GM19035 (cell line): ENCODE measurements at regions not wholly inside any gene's neighbourhood (a gene's known extent, or its start where the extent isn't known, plus 50 kb on each side); places are given as distances from the start of the nearest gene placed in this dataset.
"Not testable (repeated sequence)": the region's sequence is repeated elsewhere in the genome, so short reads cannot be mapped to it uniquely, and the experiment has no call there.

Source experiments
- ATAC-seq: cut with Tn5 transposase; IDR thresholded peaks from one replicate; pipeline ENCODE4 v1.9.1; 2021; ENCODE audit not compliant: unreplicated experiment

DNA sequence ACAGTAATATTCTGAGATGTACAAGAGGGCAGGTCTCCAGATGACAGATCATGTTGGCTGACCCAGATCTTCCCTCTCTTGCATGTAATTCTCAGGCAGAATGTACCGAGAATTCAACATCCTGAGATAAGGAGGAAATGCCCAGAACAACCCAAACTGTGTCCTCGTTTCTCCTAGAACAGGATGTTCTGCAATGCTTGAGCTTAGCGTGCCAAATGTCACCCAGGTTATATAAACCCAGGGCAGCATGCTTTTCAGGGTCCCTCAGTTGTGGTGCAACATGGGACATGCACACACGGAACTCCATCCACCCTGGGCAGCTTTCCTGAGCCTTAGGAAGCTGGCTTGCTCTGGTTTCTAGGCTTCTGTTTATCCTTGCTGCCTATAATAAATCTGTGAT, 102.1 kb upstream of the CMC1 start:
- ATAC-seq, result no peak

DNA sequence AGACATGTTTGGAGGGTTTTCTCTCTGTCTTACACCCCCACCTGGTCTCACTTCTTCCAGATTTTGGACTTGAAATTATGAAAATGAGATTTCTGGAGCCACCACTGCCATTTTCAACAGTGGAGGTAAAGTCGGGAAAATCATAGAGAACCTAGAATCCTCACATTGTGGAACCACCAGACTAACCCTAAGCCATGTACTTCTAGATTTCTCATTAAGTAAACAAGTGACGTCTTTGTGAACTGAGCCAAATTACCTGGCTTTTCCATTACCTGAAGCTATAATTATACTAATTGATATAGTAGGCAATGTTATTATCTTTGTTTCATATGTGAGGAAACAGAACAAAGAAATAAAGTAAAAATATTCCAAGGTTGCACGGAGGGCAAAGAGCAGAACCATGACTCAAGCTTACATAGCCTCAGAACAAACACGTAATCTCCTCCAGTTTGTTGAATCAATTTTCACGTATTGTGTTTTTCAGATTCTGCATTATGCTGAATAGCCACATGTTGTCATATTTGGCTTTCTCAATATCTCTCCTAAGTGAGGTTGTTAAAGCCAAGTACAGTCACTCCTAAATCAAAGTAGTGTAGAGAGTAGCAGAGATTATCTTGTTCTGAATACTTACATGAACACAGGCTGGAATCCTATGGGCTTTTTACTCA, 101.3 kb upstream of the CMC1 start:
- ATAC-seq, result no peak

- no peak for ATAC-seq
Observed at GRCh38 chr3:28140664-28141063, 100.8 kb upstream of the CMC1 start.

GRCh38 chr3:28149960-28150359, 91.5 kb upstream of the CMC1 start:
- no peak for ATAC-seq

- ATAC-seq, result no peak
Observed at GRCh38 chr3:28150465-28151206, 90.8 kb upstream of the CMC1 start.

DNA sequence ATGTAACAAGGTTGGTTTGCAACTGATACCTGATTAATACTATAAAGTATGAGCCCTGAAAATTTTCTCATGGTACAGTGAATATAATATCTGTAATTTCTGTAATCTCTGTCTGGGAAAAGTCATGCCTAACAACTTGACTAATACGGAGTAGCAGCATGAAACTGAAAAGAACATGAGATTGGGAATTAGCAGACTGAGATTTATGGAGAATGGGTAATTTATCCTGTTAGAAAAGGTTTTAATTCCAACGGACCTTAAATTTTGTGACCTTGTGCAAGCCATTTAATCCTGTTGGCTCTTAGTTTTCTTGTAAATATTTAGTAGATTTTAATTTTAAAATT, 90.2 kb upstream of the CMC1 start:
- no peak for ATAC-seq

DNA sequence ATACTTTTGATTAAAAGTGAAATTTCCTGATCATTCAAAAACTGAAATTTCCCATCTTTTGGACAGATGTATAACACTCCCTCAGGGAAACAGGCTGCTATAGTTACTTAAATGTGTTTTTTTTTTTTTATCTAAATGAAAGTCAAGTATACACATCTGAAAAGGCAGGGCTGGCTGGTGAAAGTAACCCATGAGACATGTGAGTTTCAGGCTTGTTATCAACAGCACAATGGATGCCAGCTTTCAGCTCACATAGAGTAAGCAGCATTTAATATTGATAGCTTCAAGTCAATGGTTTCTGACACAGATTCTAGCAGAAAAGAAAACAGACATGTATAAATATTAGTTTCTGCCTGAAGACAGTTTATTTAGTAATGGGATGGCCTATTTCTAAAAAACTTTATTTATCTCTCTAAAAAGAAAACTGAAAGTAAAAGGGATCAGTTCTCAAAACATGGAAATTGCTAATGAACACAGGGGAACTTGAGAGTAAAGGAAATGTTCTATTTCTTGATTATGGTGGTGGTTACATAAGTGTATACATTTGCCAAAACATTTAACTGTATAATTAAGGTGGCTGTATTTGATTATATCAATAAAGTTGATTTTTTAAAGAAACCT, 89.7 kb upstream of the CMC1 start:
- ATAC-seq, result peak; percentile 85

DNA sequence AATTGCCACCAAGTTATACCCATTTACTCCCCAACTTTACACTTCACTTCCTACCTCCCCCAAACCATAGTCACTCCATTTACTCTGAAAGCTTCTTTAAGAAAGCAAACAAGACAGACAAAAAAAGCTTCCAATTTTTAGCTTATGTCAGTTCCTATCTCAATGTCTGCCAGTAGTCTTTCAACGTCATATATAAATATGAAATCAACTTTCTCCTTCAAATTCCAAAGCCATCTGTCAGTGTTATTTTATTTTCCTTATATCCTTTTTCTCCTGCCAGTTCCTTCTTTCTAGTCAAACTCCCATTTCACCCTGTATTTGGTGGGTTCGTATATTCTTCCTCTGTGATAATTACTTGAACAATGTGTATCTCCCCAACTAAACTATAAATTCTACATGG, 85.8 kb upstream of the CMC1 start:
- ATAC-seq, result no peak

- not testable (repeated sequence) for ATAC-seq
Observed at GRCh38 chr3:28156599-28156998, 84.8 kb upstream of the CMC1 start.

- ATAC-seq, result peak; percentile 96
Observed at GRCh38 chr3:28171962-28172361, 69.5 kb upstream of the CMC1 start.

DNA sequence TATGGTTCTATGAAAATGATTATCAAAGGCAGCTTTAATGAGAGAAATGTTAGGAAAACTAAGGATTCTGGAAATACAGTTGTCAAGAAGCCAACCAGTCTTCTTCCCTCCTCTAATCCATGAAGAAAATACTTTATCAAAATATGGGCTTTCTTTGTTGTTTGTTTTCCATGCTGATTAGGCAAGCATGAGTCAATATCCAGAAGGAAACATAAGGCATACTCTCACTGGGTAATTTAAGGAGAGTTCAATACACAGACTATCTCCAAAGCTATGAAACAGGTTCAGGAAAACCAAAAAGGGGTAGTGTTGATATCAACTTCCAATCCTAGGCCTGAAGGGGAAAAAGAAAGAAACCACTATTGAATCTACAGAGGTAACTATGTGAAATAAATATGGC, 68.7 kb upstream of the CMC1 start:
- no peak for ATAC-seq

- ATAC-seq, result no peak
Observed at GRCh38 chr3:28173836-28174235, 67.6 kb upstream of the CMC1 start.

DNA sequence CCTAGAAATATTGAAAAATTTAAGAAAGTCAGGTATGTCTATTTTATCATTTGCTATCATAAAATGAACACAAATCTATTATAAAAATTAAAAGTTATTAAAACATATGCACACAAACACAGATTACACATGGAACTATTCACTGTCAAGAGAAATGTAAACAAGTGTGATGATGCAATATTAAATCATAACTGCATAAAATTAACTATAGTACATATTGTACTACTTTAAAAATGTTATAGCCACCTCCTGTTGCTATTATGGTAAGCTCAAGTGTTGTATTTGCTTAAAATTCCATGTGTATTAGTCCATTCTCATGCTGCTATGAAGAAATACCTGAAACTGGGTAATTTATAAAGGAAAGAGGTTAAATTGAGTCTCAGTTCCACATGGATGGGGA, 54.7 kb upstream of the CMC1 start:
- ATAC-seq, result no peak

GRCh38 chr3:28188686-28189085, 52.7 kb upstream of the CMC1 start:
- no peak for ATAC-seq

- no peak for ATAC-seq
Observed at GRCh38 chr3:28191363-28191762, 50.1 kb upstream of the CMC1 start.
